Ovary (tissue), 3 donors: ENCODE measurements at regions not wholly inside any gene's neighbourhood (a gene's known extent, or its start where the extent isn't known, plus 50 kb on each side); places are given as distances from the start of the nearest gene placed in this dataset.

Experiments
- CTCF ChIP-seq, 3 donors: fragments of 450-650 bp in 2 of 3; fragments of 200-600 bp in 1 of 3; IDR thresholded peaks; one replicate each; pipeline versions ENCODE4 v1.5.1 to v1.8.0; 2016 to 2022; ENCODE audit warnings: antibody characterized with exemption in 3 of 3, mild to moderate bottlenecking in 1 of 3
- EP300 ChIP-seq: sonication (generic); formaldehyde crosslinking; IDR thresholded peaks from one replicate; pipeline ENCODE4 v1.6.1; 2017; ENCODE audit warnings: antibody characterized with exemption
- POLR2A ChIP-seq: fragments of 450-650 bp; IDR thresholded peaks from one replicate; pipeline ENCODE4 v1.6.1; 2017; ENCODE audit warnings: antibody characterized with exemption, mild to moderate bottlenecking, moderate library complexity
- donor health status: DM: no; HTN: no; CAD: no.

GRCh38 chr12:43108656-43109055 lies 443.3 kb downstream of the ADAMTS20 start:
- TF ChIP-seq CTCF (IDR thresholded peaks at IDR 0.05) (no peak), POLR2A (no peak), EP300 (no peak)
